Upper lobe of right lung (tissue), 1 donor: ENCODE measurements at regions not wholly inside any gene's neighbourhood (a gene's known extent, or its start where the extent isn't known, plus 50 kb on each side); places are given as distances from the start of the nearest gene placed in this dataset.
A peak's percentile ranks its signal among the peaks of the same experiment; 100 is the strongest.

ENCODE experiments used
- ATAC-seq: fragments of 200-7000 bp; cut with Tn5 transposase; one replicate; pipeline ENCODE4 v1.9.1; 2020; ENCODE audit warnings: mild to moderate bottlenecking, moderate library complexity
- DNase-seq: peaks from one replicate; pipeline ENCODE4 v3.0.0-alpha.2; 2020
- H3K27ac ChIP-seq: fragments of 200-600 bp; one replicate; pipeline ENCODE4 v1.8.0; 2022
- H3K27me3 ChIP-seq: fragments of 200-600 bp; one replicate; pipeline ENCODE4 v1.8.0; 2022; ENCODE audit warnings: mild to moderate bottlenecking
- H3K36me3 ChIP-seq: fragments of 200-600 bp; one replicate; pipeline ENCODE4 v1.8.0; 2022
- H3K4me1 ChIP-seq: fragments of 200-600 bp; one replicate; pipeline ENCODE4 v1.8.0; 2022
- H3K4me3 ChIP-seq: fragments of 200-600 bp; one replicate; pipeline ENCODE4 v1.8.0; 2022; ENCODE audit warnings: mild to moderate bottlenecking
- H3K9me3 ChIP-seq: fragments of 200-600 bp; one replicate; pipeline ENCODE4 v1.8.0; 2022
- CTCF ChIP-seq: fragments of 200-600 bp; IDR thresholded peaks from one replicate; pipeline ENCODE4 v1.8.0; 2022; ENCODE audit warnings: antibody characterized with exemption
- intact Hi-C: fragments of 100-400 bp; cut with DNase I; formaldehyde crosslinking; loops from one replicate; pipeline ENCODE4 v1.11.0; 2022
- donor health status: DM: no; HTN: yes; CAD: no; lungs with severe emphysema.

GRCh38 chr2:188664951-188665595 is 309.1 kb upstream of the COL3A1 start:
- H3K27ac ChIP-seq, result no peak overlapping the region
- H3K27me3 ChIP-seq, result no peaks in the 10 kb centered on the region
- H3K36me3 ChIP-seq, result no peaks in the 10 kb centered on the region
- intact Hi-C loops, result no loop called here
- ATAC-seq (no peak), DNase-seq (no peak)
- no peak overlapping the region for H3K4me3 ChIP-seq
- H3K4me1 ChIP-seq, result no peaks in the 10 kb centered on the region
- no peaks in the 10 kb centered on the region for H3K9me3 ChIP-seq
- TF ChIP-seq CTCF, result no peak

- Histone ChIP-seq H3K27me3 (no peaks in the 10 kb centered on the region), H3K4me3 (no peak overlapping the region), H3K9me3 (no peaks in the 10 kb centered on the region), H3K27ac (no peak overlapping the region), H3K36me3 (no peaks in the 10 kb centered on the region), H3K4me1 (no peaks in the 10 kb centered on the region)
- ATAC-seq (no peak), DNase-seq (no peak)
- TF ChIP-seq CTCF, result no peak
- intact Hi-C loops, result no loop called here
Observed at GRCh38 chr2:188665727-188666304, 308.4 kb upstream of the COL3A1 start.

- no peak for TF ChIP-seq CTCF
- intact Hi-C loops, result no loop called here
- Histone ChIP-seq H3K4me3 (no peak overlapping the region), H3K36me3 (no peaks in the 10 kb centered on the region), H3K27me3 (no peaks in the 10 kb centered on the region), H3K9me3 (no peaks in the 10 kb centered on the region), H3K4me1 (no peaks in the 10 kb centered on the region), H3K27ac (no peak overlapping the region)
- ATAC-seq (no peak), DNase-seq (no peak)
Observed at GRCh38 chr2:188666503-188666902, 307.7 kb upstream of the COL3A1 start.

- H3K4me3 ChIP-seq, result no peak overlapping the region
- H3K36me3 ChIP-seq, result no peaks in the 10 kb centered on the region
- H3K4me1 ChIP-seq, result no peaks in the 10 kb centered on the region
- no peak overlapping the region for H3K27ac ChIP-seq
- no peak for TF ChIP-seq CTCF
- H3K9me3 ChIP-seq, result no peaks in the 10 kb centered on the region
- ATAC-seq (peak; percentile 82), DNase-seq (no peak)
- intact Hi-C loops, result no loop called here
- H3K27me3 ChIP-seq, result no peaks in the 10 kb centered on the region
Observed at GRCh38 chr2:188668017-188668680, 306.0 kb upstream of the COL3A1 start.

- TF ChIP-seq CTCF, result no peak
- H3K9me3 ChIP-seq, result no peaks in the 10 kb centered on the region
- H3K36me3 ChIP-seq, result no peaks in the 10 kb centered on the region
- intact Hi-C loops, result no loop called here
- ATAC-seq (no peak), DNase-seq (no peak)
- no peaks in the 10 kb centered on the region for H3K4me1 ChIP-seq
- H3K27me3 ChIP-seq, result no peaks in the 10 kb centered on the region
- no peak overlapping the region for H3K27ac ChIP-seq
- no peak overlapping the region for H3K4me3 ChIP-seq
Observed at GRCh38 chr2:188675391-188676009, 298.7 kb upstream of the COL3A1 start.
